Activated B cell treated with CpG ODN at 0.5 μM for 24 hours (primary cell): ENCODE measurements at regions not wholly inside any gene's neighbourhood (a gene's known extent, or its start where the extent isn't known, plus 50 kb on each side); places are given as distances from the start of the nearest gene placed in this dataset.

Experiments
- ATAC-seq: fragments of 200-7000 bp; cut with Tn5 transposase; one replicate; pipeline ENCODE4 v1.10.0; 2021; ENCODE audit warnings: low read depth, mild to moderate bottlenecking, moderate library complexity
- CTCF ChIA-PET: fragments of 350-600 bp; sonication (Branson Sonifier 250); formaldehyde crosslinking; loops from one replicate; lab custom pipeline; 2021; ENCODE audit warnings: antibody characterized with exemption; lab: Charles Lee
- POLR2A ChIA-PET: fragments of 350-600 bp; sonication (Branson Sonifier 250); formaldehyde crosslinking; loops from one replicate; lab custom pipeline; 2021; ENCODE audit warnings: antibody characterized with exemption; lab: Charles Lee
- DNase-seq: peaks from one replicate; pipeline ENCODE4 v3.0.0; 2022
- H3K27ac Mint-ChIP-seq: one replicate; pipeline ENCODE4 v1.8.0; 2020; ENCODE audit warnings: mixed read lengths
- H3K27me3 Mint-ChIP-seq: one replicate; pipeline ENCODE4 v1.8.0; 2021; ENCODE audit warnings: mixed read lengths
- H3K36me3 Mint-ChIP-seq: one replicate; pipeline ENCODE4 v1.8.0; 2021; ENCODE audit warnings: low read depth, mixed read lengths
- H3K4me1 Mint-ChIP-seq: one replicate; pipeline ENCODE4 v1.8.0; 2021; ENCODE audit warnings: mixed read lengths
- H3K4me3 Mint-ChIP-seq: one replicate; pipeline ENCODE4 v1.8.0; 2020; ENCODE audit warnings: mild to moderate bottlenecking, mixed read lengths
- H3K9me3 Mint-ChIP-seq: one replicate; pipeline ENCODE4 v1.8.0; 2020; ENCODE audit warnings: mixed read lengths
- CTCF ChIP-seq: fragments of 200-600 bp; IDR thresholded peaks from one replicate; pipeline ENCODE4 v1.8.0; 2022; ENCODE audit warnings: antibody characterized with exemption, mild to moderate bottlenecking
- intact Hi-C: fragments of 100-400 bp; cut with micrococcal nuclease; formaldehyde crosslinking; loops from one replicate; pipeline ENCODE4 v1.15.1; 2024

GRCh38 chr6:9484091-9484490 is 930.8 kb downstream of the TFAP2A start:
- POLR2A ChIA-PET: no interaction called here
- H3K27ac Mint-ChIP-seq: no peak overlapping the region
- no peak overlapping the region for H3K4me3 Mint-ChIP-seq
- intact Hi-C loops: no loop called here
- no peak for ATAC-seq
- peaks cover 10% of the 10 kb centered on the region for H3K9me3 Mint-ChIP-seq
- H3K36me3 Mint-ChIP-seq: no peaks in the 10 kb centered on the region
- DNase-seq: no peak
- H3K4me1 Mint-ChIP-seq: no peaks in the 10 kb centered on the region
- CTCF ChIA-PET: no interaction called here
- no peak for TF ChIP-seq CTCF
- no peaks in the 10 kb centered on the region for H3K27me3 Mint-ChIP-seq

- CTCF ChIA-PET: no interaction called here
- no peaks in the 10 kb centered on the region for H3K27me3 Mint-ChIP-seq
These were observed 932.7 kb downstream of the TFAP2A start for GRCh38 chr6:9482030-9482738.

GRCh38 chr6:9481292-9482029 is 933.4 kb downstream of the TFAP2A start:
- H3K27me3 Mint-ChIP-seq: no peaks in the 10 kb centered on the region
- H3K4me3 Mint-ChIP-seq: no peak overlapping the region
- ATAC-seq (no peak), DNase-seq (no peak)
- intact Hi-C loops: no loop called here
- POLR2A ChIA-PET: no interaction called here
- H3K27ac Mint-ChIP-seq: no peak overlapping the region
- H3K4me1 Mint-ChIP-seq: no peaks in the 10 kb centered on the region
- no peaks in the 10 kb centered on the region for H3K36me3 Mint-ChIP-seq
- H3K9me3 Mint-ChIP-seq: peaks cover 10% of the 10 kb centered on the region
- no peak for TF ChIP-seq CTCF
- CTCF ChIA-PET: no interaction called here

More at GRCh38 chr6:9482030-9482738, 932.7 kb downstream of the TFAP2A start:
- H3K9me3 Mint-ChIP-seq: peaks cover 10% of the 10 kb centered on the region
- POLR2A ChIA-PET: no interaction called here
- no peaks in the 10 kb centered on the region for H3K36me3 Mint-ChIP-seq
- H3K4me3 Mint-ChIP-seq: no peak overlapping the region
- TF ChIP-seq CTCF: no peak
- ATAC-seq: no peak
- H3K27ac Mint-ChIP-seq: no peak overlapping the region
- no peak for DNase-seq
- intact Hi-C loops: no loop called here
- no peaks in the 10 kb centered on the region for H3K4me1 Mint-ChIP-seq

- H3K27me3 Mint-ChIP-seq: no peaks in the 10 kb centered on the region
- H3K36me3 Mint-ChIP-seq: no peaks in the 10 kb centered on the region
- intact Hi-C loops: no loop called here
- POLR2A ChIA-PET: no interaction called here
- DNase-seq (no peak), ATAC-seq (no peak)
- peaks cover 5% of the 10 kb centered on the region for H3K9me3 Mint-ChIP-seq
- no peaks in the 10 kb centered on the region for H3K4me1 Mint-ChIP-seq
- no peak for TF ChIP-seq CTCF
- H3K4me3 Mint-ChIP-seq: no peak overlapping the region
- H3K27ac Mint-ChIP-seq: no peak overlapping the region
- CTCF ChIA-PET: no interaction called here
These were observed 946.6 kb downstream of the TFAP2A start for GRCh38 chr6:9468277-9468676.

GRCh38 chr6:9467741-9468140 is 947.1 kb downstream of the TFAP2A start:
- no peak for DNase-seq
- no peak overlapping the region for H3K27ac Mint-ChIP-seq
- H3K36me3 Mint-ChIP-seq: no peaks in the 10 kb centered on the region
- H3K27me3 Mint-ChIP-seq: no peaks in the 10 kb centered on the region
- no peaks in the 10 kb centered on the region for H3K4me1 Mint-ChIP-seq
- H3K4me3 Mint-ChIP-seq: no peak overlapping the region
- intact Hi-C loops: no loop called here
- H3K9me3 Mint-ChIP-seq: peaks cover 5% of the 10 kb centered on the region
- TF ChIP-seq CTCF: no peak
- ChIA-PET CTCF (no interaction called here), POLR2A (no interaction called here)
- no peak for ATAC-seq
